WTC11 (cell line): ENCODE measurements at regions not wholly inside any gene's neighbourhood (a gene's known extent, or its start where the extent isn't known, plus 50 kb on each side); places are given as distances from the start of the nearest gene placed in this dataset.

Experiments used
- CTCF ChIP-seq: fragments of 200-600 bp; IDR thresholded peaks from 2 replicates; pipeline ENCODE4 v1.8.0; 2022; ENCODE audit warnings: antibody characterized with exemption
- FOXK1 ChIP-seq: sonication (generic); formaldehyde crosslinking; IDR thresholded peaks from 2 replicates; pipeline ENCODE4 v1.8.0; 2022; ENCODE audit warnings: mild to moderate bottlenecking, moderate library complexity, missing genetic modification reagents
- JUN ChIP-seq: sonication (generic); formaldehyde crosslinking; IDR thresholded peaks from 2 replicates; pipeline ENCODE4 v1.8.0; 2023; ENCODE audit warnings: mild to moderate bottlenecking, missing genetic modification reagents
- USF2 ChIP-seq: sonication (generic); formaldehyde crosslinking; IDR thresholded peaks from 2 replicates; pipeline ENCODE4 v1.8.1; 2023; ENCODE audit warnings: mild to moderate bottlenecking, missing genetic modification reagents, moderate library complexity
- ZBTB21 ChIP-seq: sonication (generic); formaldehyde crosslinking; IDR thresholded peaks from 2 replicates; pipeline ENCODE4 v1.8.1; 2023; ENCODE audit warnings: mild to moderate bottlenecking, missing genetic modification reagents, borderline replicate concordance
- ZNF281 ChIP-seq: sonication (generic); formaldehyde crosslinking; IDR thresholded peaks from 2 replicates; pipeline ENCODE4 v1.8.0; 2023; ENCODE audit warnings: mild to moderate bottlenecking, missing genetic modification reagents

GRCh38 chr5:87768190-87768589 lies 355.5 kb upstream of the CCNH start:
- no peak for TF ChIP-seq ZNF281 (CRISPR knock-in tag)
- TF ChIP-seq CTCF = no peak
- no peak for TF ChIP-seq JUN (CRISPR knock-in tag)
- TF ChIP-seq ZBTB21 = no peak
- no peak for TF ChIP-seq FOXK1 (CRISPR knock-in tag)
- TF ChIP-seq USF2 (CRISPR knock-in tag) = no peak
